Stomach (tissue), 4 donors: ENCODE measurements at regions not wholly inside any gene's neighbourhood (a gene's known extent, or its start where the extent isn't known, plus 50 kb on each side); places are given as distances from the start of the nearest gene placed in this dataset.

ENCODE experiments used
- CTCF ChIP-seq, 7 experiments: fragments of 450-650 bp in 4 of 7; fragments of 200-600 bp in 3 of 7; sonication (generic) in 3 of 7; IDR thresholded peaks; one replicate each; pipeline ENCODE4 v1.5.1; 2016 to 2019; ENCODE audit warnings: antibody characterized with exemption in 7 of 7, control low read depth in 2 of 7, mild to moderate bottlenecking in 1 of 7
- EP300 ChIP-seq: sonication (generic); formaldehyde crosslinking; IDR thresholded peaks from one replicate; pipeline ENCODE4 v1.6.1; 2017; ENCODE audit warnings: antibody characterized with exemption
- POLR2A ChIP-seq, 4 donors: fragments of 450-650 bp; IDR thresholded peaks; one replicate each; pipeline ENCODE4 v1.6.1; 2016; ENCODE audit warnings: antibody characterized with exemption in 4 of 4, control low read depth in 2 of 4, mild to moderate bottlenecking in 1 of 4, moderate library complexity in 1 of 4
- POLR2AphosphoS5 ChIP-seq, 3 donors: sonication (generic); formaldehyde crosslinking; IDR thresholded peaks; one replicate each; pipeline ENCODE4 v1.6.1; 2016; ENCODE audit warnings: antibody characterized with exemption in 3 of 3

- TF ChIP-seq CTCF (IDR thresholded peaks at IDR 0.05) (no peak), POLR2A (IDR thresholded peaks at IDR 0.05) (no peak), EP300 (no peak), POLR2AphosphoS5 (IDR thresholded peaks at IDR 0.05) (no peak)
Observed at GRCh38 chr12:77761286-77761685, 69.4 kb upstream of the NAV3 start.
